Endothelial cell (in vitro differentiated cells): ENCODE measurements at regions not wholly inside any gene's neighbourhood (a gene's known extent, or its start where the extent isn't known, plus 50 kb on each side); places are given as distances from the start of the nearest gene placed in this dataset.

Source experiments
- DNase-seq: peaks from one replicate; pipeline ENCODE4 v3.0.0; 2021; ENCODE audit warnings: low spot score
- H3K27ac Mint-ChIP-seq: one replicate; pipeline ENCODE4 v1.8.0; 2021; ENCODE audit warnings: mixed read lengths, inconsistent platforms; ENCODE audit not compliant: unreplicated experiment
- H3K27me3 Mint-ChIP-seq: one replicate; pipeline ENCODE4 v1.8.0; 2021; ENCODE audit warnings: mild to moderate bottlenecking, moderate library complexity, mixed read lengths, inconsistent platforms; ENCODE audit not compliant: unreplicated experiment
- H3K36me3 Mint-ChIP-seq: one replicate; pipeline ENCODE4 v1.8.0; 2021; ENCODE audit warnings: mild to moderate bottlenecking, low read depth, mixed read lengths, inconsistent platforms; ENCODE audit not compliant: unreplicated experiment
- H3K4me1 Mint-ChIP-seq: one replicate; pipeline ENCODE4 v1.8.0; 2021; ENCODE audit warnings: mild to moderate bottlenecking, mixed read lengths, inconsistent platforms; ENCODE audit not compliant: unreplicated experiment
- H3K4me3 Mint-ChIP-seq: one replicate; pipeline ENCODE4 v1.8.0; 2021; ENCODE audit warnings: mild to moderate bottlenecking, mixed read lengths, inconsistent platforms; ENCODE audit not compliant: unreplicated experiment
- H3K9me3 Mint-ChIP-seq: one replicate; pipeline ENCODE4 v1.8.0; 2021; ENCODE audit warnings: mixed read lengths, inconsistent platforms; ENCODE audit not compliant: unreplicated experiment
- CTCF ChIP-seq: fragments of 200-600 bp; sonication (generic); IDR thresholded peaks from one replicate; pipeline ENCODE4 v1.5.0; 2021; ENCODE audit warnings: antibody characterized with exemption; ENCODE audit not compliant: unreplicated experiment

GRCh38 chr6:148222376-148222775 lies 120.3 kb upstream of the SASH1 start:
- Mint-ChIP-seq H3K9me3 (no peaks in the 10 kb centered on the region), H3K36me3 (no peaks in the 10 kb centered on the region), H3K27ac (no peak overlapping the region), H3K27me3 (peaks cover 4% of the 10 kb centered on the region), H3K4me1 (peaks cover 9% of the 10 kb centered on the region), H3K4me3 (no peak overlapping the region)
- TF ChIP-seq CTCF, result no peak
- no peak for DNase-seq

GRCh38 chr6:148222846-148223245 lies 119.8 kb upstream of the SASH1 start:
- H3K4me1 Mint-ChIP-seq, result peaks cover 9% of the 10 kb centered on the region
- no peak overlapping the region for H3K4me3 Mint-ChIP-seq
- DNase-seq, result no peak
- no peak overlapping the region for H3K27ac Mint-ChIP-seq
- no peaks in the 10 kb centered on the region for H3K36me3 Mint-ChIP-seq
- peaks cover 4% of the 10 kb centered on the region for H3K27me3 Mint-ChIP-seq
- no peak for TF ChIP-seq CTCF
- H3K9me3 Mint-ChIP-seq, result no peaks in the 10 kb centered on the region

GRCh38 chr6:148223424-148223842 lies 119.2 kb upstream of the SASH1 start:
- H3K27ac Mint-ChIP-seq, result no peak overlapping the region
- no peak overlapping the region for H3K4me3 Mint-ChIP-seq
- TF ChIP-seq CTCF, result no peak
- H3K4me1 Mint-ChIP-seq, result peaks cover 4% of the 10 kb centered on the region
- peaks cover 4% of the 10 kb centered on the region for H3K27me3 Mint-ChIP-seq
- DNase-seq, result no peak
- no peaks in the 10 kb centered on the region for H3K9me3 Mint-ChIP-seq
- H3K36me3 Mint-ChIP-seq, result no peaks in the 10 kb centered on the region

GRCh38 chr6:148225871-148226270 lies 116.8 kb upstream of the SASH1 start:
- H3K27me3 Mint-ChIP-seq, result peaks cover 3% of the 10 kb centered on the region
- DNase-seq, result no peak
- peaks cover 4% of the 10 kb centered on the region for H3K4me1 Mint-ChIP-seq
- TF ChIP-seq CTCF, result no peak
- H3K4me3 Mint-ChIP-seq, result no peak overlapping the region
- H3K27ac Mint-ChIP-seq, result no peak overlapping the region
- H3K9me3 Mint-ChIP-seq, result no peaks in the 10 kb centered on the region
- H3K36me3 Mint-ChIP-seq, result no peaks in the 10 kb centered on the region

GRCh38 chr6:148226284-148226683 lies 116.4 kb upstream of the SASH1 start:
- H3K27me3 Mint-ChIP-seq, result peaks cover 3% of the 10 kb centered on the region
- no peaks in the 10 kb centered on the region for H3K9me3 Mint-ChIP-seq
- no peak overlapping the region for H3K27ac Mint-ChIP-seq
- H3K4me1 Mint-ChIP-seq, result peaks cover 4% of the 10 kb centered on the region
- no peak overlapping the region for H3K4me3 Mint-ChIP-seq
- TF ChIP-seq CTCF, result no peak
- DNase-seq, result no peak
- no peaks in the 10 kb centered on the region for H3K36me3 Mint-ChIP-seq
